ENCODE measurements at regions not wholly inside any gene's neighbourhood (a gene's known extent, or its start where the extent isn't known, plus 50 kb on each side); places are given as distances from the start of the nearest gene placed in this dataset.

DNA sequence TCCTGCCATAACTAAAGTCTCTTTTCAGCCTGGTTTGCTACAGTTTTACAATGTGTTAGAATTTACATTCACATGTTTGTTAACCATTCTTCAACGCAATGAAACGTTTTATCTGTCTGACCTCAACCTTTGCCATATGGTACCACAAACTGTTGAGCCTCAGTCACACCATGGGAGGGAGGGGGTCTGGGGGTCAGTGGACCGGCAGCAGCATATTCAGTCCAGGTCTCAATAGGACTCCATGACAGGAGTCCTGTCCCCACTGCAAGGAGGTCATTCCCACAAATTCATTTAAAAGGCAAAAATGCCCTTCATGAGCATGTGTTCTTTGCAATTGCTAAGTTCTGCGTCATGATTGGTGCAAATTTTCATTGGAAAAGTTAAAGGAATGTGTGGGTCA is 66.6 kb upstream of the OLFM4 start:
- H3K36me3 ChIP-seq = no peaks in the 10 kb centered on the region
- DNase-seq (ENCODE audit: low spot score in 2 of 2) = no peak
- H3K4me3 ChIP-seq = no peak overlapping the region
- intact Hi-C loops (cut with DNase I; ENCODE audit: low total_unique reads) = no loop called here
- H3K27ac ChIP-seq = no peak overlapping the region
- H3K9me3 ChIP-seq = no peaks in the 10 kb centered on the region
- TF ChIP-seq POLR2A (IDR thresholded peaks at IDR 0.05) (no peak), POLR2AphosphoS5 (IDR thresholded peaks at IDR 0.05) (no peak)
- TF ChIP-seq, protein P1, sequence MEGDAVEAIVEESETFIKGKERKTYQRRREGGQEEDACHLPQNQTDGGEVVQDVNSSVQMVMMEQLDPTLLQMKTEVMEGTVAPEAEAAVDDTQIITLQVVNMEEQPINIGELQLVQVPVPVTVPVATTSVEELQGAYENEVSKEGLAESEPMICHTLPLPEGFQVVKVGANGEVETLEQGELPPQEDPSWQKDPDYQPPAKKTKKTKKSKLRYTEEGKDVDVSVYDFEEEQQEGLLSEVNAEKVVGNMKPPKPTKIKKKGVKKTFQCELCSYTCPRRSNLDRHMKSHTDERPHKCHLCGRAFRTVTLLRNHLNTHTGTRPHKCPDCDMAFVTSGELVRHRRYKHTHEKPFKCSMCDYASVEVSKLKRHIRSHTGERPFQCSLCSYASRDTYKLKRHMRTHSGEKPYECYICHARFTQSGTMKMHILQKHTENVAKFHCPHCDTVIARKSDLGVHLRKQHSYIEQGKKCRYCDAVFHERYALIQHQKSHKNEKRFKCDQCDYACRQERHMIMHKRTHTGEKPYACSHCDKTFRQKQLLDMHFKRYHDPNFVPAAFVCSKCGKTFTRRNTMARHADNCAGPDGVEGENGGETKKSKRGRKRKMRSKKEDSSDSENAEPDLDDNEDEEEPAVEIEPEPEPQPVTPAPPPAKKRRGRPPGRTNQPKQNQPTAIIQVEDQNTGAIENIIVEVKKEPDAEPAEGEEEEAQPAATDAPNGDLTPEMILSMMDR (IDR thresholded peaks at IDR 0.05) = no peak
- H3K27me3 ChIP-seq = no peaks in the 10 kb centered on the region
- H3K4me1 ChIP-seq = no peaks in the 10 kb centered on the region

DNA sequence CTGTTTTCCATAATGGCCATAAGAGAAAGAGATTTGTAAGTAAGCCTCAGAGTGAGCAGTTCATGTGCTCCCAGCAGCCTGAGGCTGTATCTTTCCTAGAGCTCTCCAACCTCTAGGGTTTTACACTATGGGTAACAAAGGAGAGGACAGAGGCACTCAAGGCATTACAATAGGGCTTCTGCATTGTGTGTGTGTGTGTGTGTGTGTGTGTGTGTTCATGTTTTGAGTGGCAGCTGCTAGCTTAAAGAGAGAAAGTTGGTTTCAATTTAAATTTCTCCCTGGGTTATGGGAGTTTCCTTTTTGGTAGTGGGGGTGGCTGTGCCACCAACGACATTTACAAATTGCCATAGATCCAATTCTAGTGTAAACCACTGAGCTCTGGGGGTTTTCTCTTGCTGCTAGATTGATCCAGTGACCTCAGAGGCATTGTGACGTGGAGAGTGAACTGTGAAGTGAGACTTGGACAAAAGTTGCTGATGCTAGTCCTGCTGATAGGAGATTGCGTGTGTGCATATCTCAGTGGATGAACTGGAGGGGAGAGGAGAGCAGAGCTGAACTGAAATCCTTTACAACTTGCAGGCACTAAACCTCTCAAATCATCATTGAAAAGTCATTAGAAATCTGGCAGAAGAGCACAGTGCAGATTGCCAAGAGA is 67.2 kb upstream of the OLFM4 start:
- Histone ChIP-seq H3K9me3 (no peaks in the 10 kb centered on the region), H3K36me3 (no peaks in the 10 kb centered on the region), H3K4me3 (no peak overlapping the region), H3K4me1 (no peaks in the 10 kb centered on the region), H3K27me3 (no peaks in the 10 kb centered on the region), H3K27ac (no peak overlapping the region)
- DNase-seq (ENCODE audit: low spot score in 2 of 2) = no peak
- intact Hi-C loops (cut with DNase I; ENCODE audit: low total_unique reads) = no loop called here
- TF ChIP-seq POLR2AphosphoS5 (IDR thresholded peaks at IDR 0.05) (no peak), POLR2A (IDR thresholded peaks at IDR 0.05) (no peak)
- TF ChIP-seq, protein P1 (IDR thresholded peaks at IDR 0.05) = no peak

DNA sequence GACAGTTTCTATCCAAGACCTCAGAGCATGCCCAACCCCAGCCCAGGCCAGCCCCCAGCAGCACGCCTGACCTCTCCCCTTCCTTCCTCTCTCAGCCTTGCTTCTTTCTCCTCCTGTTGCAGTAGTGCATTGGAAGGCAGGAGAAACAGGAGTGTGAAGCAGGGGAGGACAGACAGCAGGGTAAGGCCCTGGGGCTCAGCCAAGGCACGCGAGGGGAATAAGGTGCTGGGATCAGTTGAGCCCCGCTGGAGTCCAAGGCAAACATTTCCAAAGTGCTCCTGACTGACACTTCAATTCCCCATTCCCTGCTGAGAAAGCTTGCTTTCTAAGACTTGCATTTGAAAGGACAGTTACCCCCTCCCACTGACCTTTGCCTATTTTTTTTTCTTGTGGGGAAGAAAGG is 73.1 kb upstream of the OLFM4 start:
- Histone ChIP-seq H3K9me3 (no peaks in the 10 kb centered on the region), H3K36me3 (no peaks in the 10 kb centered on the region), H3K27ac (no peak overlapping the region), H3K4me1 (no peaks in the 10 kb centered on the region), H3K27me3 (no peaks in the 10 kb centered on the region), H3K4me3 (no peak overlapping the region)
- intact Hi-C loops (cut with DNase I; ENCODE audit: low total_unique reads) = no loop called here
- no peak for TF ChIP-seq POLR2A (IDR thresholded peaks at IDR 0.05)
- TF ChIP-seq, protein P1 (IDR thresholded peaks at IDR 0.05) = no peak
- no peak for TF ChIP-seq POLR2AphosphoS5 (IDR thresholded peaks at IDR 0.05)
- DNase-seq (ENCODE audit: low spot score in 2 of 2) = no peak

DNA sequence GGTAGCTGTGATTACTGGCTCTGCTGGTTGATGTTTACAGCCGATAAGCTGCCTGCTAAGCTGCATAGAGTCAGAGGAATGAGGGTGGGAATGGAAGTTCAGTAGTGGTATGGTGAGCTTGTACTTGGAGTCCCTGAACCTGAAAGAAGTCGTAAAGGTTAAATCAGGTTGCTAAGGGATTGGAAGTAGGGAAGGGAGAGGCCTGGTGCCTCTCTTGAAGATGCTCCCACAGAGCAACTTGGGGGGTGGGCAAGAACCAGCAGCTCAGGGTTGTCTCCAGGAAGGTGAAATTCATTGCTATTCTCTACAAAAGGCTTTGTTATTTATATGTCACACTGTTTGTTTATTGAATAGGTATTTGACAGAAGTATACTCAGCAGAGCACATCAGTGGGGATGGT is 73.8 kb upstream of the OLFM4 start:
- intact Hi-C loops (cut with DNase I; ENCODE audit: low total_unique reads) = no loop called here
- Histone ChIP-seq H3K4me3 (no peak overlapping the region), H3K27me3 (no peaks in the 10 kb centered on the region), H3K4me1 (peaks cover 0 to 1% of the 10 kb centered on the region in 2 donors), H3K27ac (no peak overlapping the region), H3K9me3 (no peaks in the 10 kb centered on the region), H3K36me3 (no peaks in the 10 kb centered on the region)
- TF ChIP-seq, protein P1 (IDR thresholded peaks at IDR 0.05) = no peak
- TF ChIP-seq POLR2A (IDR thresholded peaks at IDR 0.05) = no peak
- no peak for TF ChIP-seq POLR2AphosphoS5 (IDR thresholded peaks at IDR 0.05)
- no peak for DNase-seq (ENCODE audit: low spot score in 2 of 2)

DNA sequence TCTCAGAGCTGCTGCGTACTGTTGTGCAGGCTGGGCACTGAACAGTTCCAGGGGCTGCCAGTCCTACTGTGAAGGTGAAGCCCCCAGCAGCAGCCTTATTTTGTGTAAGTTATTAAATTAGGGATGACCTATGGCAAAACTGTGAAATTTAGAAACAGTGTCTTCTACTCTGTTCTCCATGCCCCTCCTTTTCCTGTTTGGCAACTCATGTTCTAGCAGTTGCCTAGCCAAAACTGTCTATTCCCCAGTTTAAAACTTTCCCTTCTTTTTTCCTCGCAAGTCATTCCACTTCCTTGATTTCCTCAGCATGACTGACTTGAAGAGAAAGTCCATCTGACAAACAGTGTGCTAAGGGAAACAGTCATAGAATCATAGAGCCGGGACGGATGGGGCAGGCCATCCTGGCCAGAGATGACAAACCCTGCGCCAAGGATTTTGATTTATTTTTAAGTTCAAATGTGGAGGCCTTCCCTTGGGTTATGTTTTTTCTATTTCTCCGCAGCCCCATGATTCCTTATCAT is 78.1 kb upstream of the OLFM4 start:
- Histone ChIP-seq H3K27me3 (no peaks in the 10 kb centered on the region), H3K4me1 (peaks cover 0 to 5% of the 10 kb centered on the region in 2 donors), H3K4me3 (no peak overlapping the region), H3K27ac (peak overlapping the region; percentile 75), H3K36me3 (no peaks in the 10 kb centered on the region), H3K9me3 (no peaks in the 10 kb centered on the region)
- intact Hi-C loops (cut with DNase I; ENCODE audit: low total_unique reads) = no loop called here
- TF ChIP-seq POLR2AphosphoS5 (IDR thresholded peaks at IDR 0.05) (no peak), POLR2A (IDR thresholded peaks at IDR 0.05) (no peak)
- TF ChIP-seq, protein P1 (IDR thresholded peaks at IDR 0.05) = no peak
- no peak for DNase-seq (ENCODE audit: low spot score in 2 of 2)
